Activated CD4-positive, alpha-beta T cell treated with anti-CD3 and anti-CD28 coated beads for 4 hours (primary cell): ENCODE measurements at regions not wholly inside any gene's neighbourhood (a gene's known extent, or its start where the extent isn't known, plus 50 kb on each side); places are given as distances from the start of the nearest gene placed in this dataset.

ENCODE experiments used
- DNase-seq, 2 donors: peaks; one replicate each; pipeline ENCODE4 v3.0.0-alpha.2; 2020

DNA sequence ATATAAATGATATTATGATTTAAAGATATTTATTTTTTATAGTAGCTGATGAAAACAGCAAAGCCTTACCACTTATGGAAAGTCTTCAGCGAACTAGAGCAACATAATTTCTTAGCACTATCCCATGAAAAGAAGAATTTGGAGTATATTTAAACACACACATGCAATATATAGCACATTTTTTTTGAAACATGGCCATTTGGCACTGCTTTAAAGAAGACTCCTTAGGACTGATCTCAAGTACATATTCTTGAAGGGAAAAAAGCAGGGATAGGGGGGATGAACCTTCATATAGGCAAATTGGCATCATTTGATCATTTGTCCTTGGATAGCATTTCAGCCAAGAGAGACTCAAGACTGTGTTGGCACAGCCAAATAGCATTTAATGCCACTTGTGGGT, 193.3 kb downstream of the ANKRD50 start:
- no peak for DNase-seq

DNA sequence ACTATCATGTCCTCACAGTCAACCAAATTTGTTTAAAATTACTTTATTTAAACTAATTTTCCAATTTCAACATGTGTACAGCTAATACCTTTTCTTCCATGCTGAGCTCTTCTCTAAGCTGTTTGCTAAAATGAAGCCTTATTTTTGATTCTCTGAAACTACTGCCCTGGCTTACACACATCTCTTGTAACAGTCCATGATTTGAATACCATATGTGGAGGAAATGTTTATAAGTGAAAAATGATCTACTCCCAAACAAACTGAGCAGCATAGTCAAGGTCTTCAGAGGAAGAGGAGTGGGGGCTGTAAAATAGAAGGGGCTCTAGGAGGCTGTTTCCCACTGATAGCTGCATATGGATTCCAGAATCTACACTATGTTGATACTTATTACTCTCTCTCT, 188.7 kb downstream of the ANKRD50 start:
- DNase-seq = no peak

DNA sequence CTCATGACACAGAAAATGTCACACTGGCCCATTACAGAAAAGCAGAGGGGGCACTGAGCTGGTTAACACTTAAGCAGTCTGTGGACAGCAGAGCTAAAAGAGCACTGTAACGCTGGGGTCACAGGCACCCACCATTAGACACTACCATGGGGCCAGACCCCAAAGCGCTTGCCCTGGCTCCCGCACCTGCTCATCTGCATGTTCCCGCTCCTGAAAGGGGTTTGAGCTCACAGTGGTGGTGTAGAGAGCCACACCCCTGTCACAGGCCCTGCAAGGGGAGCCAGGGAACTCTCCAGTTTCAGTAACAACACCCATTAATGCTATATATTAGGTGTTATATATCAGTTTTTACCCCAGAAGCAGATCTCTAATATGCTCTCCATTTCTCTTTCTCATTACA, 187.0 kb downstream of the ANKRD50 start:
- DNase-seq = no peak

DNA sequence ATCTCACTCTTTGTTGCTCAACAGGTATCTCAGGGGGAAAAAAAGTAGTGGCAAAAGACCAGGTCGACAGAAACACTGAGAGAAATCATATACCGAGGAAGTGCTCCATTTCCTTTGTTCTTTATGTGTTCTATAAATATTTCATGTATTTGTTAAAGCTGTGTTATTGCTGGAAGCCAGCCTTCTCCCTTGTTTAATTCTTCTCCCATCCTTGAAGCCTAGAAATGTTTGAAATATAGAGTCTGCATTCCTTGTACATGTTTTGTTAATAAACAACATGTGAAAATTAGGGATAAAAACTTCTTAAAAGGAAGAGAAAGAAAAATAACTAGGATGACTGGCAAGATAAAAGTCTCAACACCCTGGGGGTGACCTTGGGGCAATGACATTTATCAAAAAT, 186.2 kb downstream of the ANKRD50 start:
- DNase-seq = no peak

DNA sequence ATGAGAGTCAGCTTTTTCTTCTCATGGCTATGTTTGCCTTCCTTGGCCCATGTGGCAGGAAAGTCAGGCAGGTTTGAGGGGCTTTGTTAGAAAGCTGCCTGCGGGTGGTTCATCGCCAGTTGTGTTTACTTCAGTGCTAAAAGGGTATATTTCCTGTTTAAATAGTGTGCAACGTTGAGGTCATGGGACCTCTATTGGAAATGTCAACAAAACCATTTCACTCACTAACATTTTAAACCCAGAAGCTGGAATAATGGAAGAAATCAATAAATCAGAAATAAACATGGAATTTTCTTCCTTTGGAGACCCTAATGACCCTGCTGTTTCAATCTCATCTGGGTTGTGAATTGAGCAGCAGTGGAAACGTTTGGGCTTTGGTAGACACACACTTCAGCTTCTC, 185.8 kb downstream of the ANKRD50 start:
- DNase-seq = no peak

DNA sequence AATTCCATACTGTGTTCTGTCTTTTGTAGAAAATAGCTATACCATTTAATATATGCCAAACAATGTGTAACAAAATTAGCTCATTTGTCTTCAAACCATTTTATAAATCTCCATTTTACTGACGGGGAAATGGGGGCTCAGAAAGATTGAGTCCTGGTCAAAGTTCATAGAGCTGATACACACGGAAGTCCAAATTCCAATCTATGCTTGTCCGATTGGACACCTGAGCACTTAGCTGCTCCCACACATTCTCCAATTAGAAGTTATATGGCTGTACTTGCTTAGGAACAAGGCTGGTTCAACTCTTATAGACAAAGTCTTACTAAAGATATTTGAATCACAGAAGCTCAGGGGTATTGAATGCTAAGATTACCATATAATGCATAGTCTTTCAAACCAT, 185.2 kb downstream of the ANKRD50 start:
- DNase-seq = no peak

DNA sequence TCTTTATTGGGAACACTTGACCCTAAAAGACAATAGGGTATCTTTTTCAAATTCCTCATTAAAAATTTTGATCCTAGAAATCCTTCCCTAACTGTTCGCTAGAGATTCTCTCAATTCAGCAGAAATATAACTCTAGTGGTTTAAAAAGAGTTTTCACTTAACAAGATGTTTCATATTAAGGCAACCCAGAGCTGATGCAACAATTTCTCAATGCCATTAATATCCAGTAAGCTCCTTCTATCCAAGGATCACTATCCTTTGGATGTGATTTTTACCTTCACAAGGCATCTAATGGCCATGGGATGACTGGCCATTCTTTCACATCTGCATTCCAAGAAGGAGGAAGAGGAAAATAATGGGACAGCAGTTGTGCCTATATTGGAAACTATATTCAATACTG, 183.4 kb downstream of the ANKRD50 start:
- DNase-seq = no peak

DNA sequence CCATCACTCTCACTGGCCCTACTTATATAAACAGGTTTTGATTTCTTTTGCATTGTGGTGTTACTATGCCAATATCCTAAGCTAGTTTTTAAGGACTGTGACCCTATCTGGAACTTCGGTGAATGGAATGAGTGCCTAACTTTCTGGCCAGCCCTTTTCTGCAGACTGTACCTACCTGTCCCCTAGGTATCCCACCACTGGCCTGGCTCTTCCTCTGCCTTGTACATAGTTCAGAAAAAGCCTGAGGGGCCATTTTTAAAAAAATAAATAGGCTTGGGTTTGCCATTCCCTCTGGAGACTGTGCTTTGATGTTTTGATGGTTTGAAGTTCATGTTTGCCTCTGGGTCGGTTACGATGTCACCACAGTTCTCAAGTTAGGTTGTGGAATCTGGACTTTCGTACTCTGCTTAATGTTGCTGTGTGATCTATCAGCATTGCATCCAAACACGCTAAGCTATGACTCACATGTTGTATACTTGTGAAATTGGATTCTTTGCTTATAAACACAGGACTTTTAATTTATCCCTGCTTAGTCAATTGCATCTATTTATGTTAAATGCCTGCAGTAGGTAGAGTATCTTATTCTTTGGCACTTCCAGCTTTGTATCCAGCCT, 182.0 kb downstream of the ANKRD50 start:
- DNase-seq = no peak

DNA sequence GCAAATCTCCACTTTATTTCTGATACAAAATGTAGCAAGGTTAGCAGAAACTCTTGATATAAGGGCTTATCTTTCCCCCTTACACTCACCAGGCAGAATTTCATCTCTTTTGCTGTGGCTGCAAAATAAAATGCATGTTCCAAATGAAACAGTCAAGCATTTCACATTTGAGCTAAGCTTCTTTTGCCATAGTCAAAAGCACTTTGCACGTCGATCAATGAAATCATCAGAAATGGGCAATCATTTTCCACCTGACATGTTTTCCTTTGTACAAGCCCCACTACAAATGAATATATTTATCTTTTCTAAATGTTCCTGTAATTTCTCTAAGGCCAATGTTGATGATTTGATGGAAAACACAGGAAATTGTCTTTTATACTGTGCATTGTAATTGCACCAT, 178.4 kb downstream of the ANKRD50 start:
- DNase-seq = no peak

DNA sequence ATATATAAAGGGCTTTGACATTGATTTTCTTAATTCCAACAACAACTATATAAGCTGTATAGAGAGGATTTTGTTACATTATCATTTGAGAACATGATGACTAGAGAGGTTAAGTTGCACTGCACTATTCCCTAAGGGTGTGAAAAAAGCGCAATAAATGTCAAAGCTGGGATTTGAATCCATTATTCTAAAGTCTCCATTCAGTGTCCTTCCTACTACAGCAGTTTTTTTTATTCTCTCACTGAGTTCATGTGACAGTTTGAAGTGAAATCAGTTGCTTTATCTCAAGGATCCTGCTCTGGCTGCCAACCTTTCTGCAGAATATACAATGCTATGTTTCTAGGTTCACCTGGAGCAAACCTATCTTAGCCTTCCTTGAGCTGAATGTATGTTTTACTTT, 177.5 kb downstream of the ANKRD50 start:
- no peak for DNase-seq

DNA sequence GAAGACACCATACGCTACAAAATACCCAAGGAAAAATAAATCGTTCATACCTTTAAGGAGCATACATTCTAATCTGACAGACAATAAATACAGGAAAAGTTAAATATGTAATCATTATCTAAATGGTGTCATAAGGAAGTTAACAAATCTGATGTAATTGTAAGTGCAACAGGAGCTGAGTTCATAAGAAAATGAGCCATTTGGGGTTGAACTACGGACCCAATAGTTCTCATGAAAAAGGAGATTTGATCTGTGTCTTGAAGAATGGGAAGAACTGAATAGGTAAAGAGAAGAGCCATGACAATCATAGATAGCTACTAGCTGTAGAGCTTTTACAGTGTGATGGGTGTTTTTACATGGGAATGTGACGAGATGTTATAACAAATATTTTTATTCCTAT, 175.6 kb downstream of the ANKRD50 start:
- DNase-seq = no peak

DNA sequence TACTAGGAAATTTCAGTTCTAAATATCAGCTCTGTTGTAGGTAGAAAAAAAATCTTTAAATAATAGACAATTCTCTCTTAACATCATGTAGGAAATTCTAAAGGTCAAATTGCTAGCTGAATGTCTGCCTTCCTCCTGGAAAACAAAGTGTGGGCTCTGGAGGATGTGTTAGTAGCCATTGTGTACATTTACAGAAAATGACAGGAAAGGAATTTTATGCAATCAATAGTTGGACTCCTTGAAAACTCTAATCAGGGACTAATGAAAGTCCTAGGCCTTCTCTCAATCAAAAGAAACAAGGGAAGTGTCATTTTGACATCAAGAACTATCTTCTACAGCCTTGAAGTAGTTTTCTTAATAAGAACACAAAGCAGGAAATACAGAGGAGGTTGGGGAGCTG, 174.6 kb downstream of the ANKRD50 start:
- DNase-seq = no peak

DNA sequence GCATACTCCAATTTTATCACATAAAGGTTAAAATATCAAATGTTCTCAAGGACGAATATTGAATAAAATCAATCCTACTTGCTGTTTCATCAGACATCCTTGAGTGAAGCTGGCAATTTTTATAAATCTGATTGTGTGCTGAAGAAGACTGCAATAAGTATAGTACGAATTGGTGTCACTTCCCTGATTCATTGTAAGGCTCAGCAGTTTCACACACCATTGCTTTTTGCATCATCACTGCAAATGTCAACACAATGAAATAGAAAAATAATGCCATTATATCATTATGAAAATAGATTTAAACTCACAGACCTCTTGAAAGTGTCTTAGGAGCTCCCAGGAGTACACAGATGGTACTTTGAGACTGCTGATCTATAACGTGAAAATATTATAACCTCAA, 172.5 kb downstream of the ANKRD50 start:
- no peak for DNase-seq

DNA sequence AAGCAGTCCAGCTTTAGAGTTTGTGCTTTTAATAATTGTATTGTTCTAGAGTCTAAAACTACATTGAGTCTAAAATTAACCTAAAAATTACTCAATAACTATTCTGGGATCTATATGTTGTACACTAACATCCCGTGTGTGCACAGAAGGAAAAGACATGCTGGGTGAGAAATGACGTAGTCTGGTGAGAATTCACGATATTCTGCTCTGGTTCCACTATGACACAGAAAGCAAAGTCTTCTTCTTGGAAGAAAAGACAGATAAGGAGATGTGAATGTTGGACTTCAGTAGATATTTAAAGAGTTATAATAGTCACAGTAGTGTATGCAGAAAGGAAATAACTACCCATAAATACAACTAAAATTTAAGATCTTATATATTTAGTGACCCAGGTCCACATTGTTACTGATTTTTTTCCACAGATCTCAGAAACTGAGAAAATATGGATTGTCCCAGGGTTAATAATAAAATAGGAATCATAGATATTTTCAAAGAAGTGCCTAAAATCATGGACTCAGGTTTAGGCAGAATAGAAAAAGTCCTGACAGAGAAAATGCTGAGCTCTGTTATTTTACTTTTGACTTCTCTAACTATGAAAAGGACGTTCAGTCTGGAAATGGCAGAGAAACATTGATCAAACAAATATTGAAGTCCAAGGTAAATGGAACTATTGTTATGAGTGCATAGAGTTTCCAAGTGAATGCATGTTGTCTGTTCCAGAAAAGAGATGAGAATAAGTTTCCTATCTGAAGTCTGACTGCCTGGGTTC, 170.7 kb downstream of the ANKRD50 start:
- DNase-seq = no peak

DNA sequence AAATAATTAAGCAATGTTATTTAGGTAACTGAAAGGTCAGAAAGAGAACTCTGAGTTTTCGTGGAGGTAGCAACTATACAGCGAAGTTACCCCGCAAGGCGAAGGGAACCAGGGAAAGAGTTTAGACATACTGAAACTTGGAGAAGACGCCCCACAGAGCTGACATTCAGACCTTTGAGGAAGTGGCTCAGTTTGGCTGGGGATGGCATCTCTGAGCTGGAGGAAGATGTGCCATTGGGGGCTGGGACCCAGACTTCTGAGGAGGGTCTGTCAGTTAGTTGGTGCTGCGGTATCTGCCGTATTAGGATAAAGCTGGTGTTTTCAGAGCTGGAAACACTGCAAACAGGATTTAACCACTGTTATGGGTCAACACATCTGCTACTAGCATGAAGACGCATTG, 156.6 kb downstream of the ANKRD50 start:
- DNase-seq = no peak

DNA sequence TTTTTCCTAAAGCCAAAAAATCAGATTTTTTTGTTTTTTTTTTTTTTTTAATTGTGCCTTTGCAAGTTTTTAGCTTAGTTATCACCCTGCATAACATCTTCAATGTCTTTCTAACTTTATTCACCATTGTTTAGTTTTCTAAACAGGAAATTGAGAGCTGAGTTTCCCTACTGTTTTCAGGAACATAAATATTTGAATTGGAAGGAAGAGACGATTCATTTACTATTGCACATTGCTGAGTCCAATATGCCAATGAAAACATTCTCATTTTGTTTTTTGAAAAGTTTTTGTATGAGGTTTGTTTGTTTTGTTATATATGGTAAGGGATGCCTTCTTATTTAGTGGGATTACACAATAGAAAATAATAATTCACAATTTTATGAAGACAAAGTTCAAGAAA, 148.4 kb downstream of the ANKRD50 start:
- DNase-seq = no peak

DNA sequence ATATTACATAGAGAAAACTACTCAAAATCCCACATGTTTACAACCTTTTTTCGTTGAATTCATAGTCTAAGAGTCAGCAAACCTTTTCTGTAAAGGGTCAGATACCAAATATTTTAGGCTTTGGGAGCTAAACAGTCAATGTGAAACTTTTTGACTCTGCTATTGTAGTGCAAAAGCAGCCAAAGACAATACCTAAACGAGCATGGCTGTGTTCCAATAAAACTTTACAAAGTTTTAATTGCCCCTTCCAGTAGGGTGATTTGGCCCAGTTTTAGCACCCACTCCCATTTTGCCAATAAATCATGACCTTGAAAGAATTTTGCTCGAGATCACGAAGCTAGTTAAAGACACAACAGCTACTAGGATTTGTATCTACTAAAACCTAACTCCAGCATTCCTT, 147.2 kb downstream of the ANKRD50 start:
- DNase-seq = no peak

DNA sequence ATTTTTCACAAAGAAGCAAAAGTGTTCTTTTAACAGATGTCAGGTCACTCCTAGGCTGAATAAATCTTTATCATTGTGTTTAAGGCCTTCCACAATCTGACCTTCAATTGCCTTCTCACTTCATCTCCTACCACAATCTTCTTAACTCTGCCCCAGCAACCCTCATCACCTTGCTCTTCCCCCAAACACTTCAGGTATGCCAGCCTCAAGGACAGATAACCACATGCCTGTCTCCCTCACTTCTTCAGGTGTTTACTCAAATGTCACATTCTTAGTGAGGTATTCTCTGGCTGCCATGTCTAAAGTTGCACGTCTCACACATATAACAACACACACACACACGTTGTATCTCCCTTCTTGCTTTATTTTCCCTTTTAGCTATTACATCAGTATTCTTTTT, 146.5 kb downstream of the ANKRD50 start:
- DNase-seq = no peak

DNA sequence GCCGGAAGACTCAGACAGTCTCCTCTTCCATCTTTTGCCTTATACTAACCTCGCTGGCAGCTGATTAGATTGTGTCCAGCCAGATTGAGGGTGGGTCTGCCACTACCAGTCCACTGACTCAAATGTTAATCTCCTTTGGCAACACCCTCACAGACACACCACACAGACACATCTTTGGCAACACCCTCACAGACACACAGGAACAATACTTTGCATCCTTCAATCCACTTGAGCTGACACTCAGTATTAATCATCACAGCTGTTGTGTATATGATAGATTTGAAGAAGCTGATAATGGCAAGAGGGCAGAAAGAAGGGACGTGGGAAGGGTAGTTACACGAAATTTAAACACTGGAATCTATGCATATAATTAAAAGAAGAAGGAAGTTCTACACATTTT, 139.5 kb downstream of the ANKRD50 start:
- DNase-seq = no peak

DNA sequence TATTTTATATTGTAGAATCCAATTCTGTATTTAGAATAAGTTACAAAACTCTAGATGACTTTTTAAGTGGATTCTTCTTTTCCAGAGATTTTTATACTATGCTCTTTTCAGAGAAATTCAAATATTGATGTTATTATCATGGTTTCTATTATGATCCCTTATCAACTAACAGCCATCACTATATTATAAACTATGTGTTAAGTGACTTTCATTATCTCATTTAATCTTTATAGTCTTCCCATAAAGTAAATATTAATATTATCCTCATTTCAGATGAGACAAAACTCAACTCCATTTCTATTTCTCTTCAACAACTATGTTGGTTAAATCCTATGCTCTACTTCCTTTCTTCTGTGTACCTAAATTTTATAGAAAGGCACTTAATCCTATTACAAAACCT, 132.6 kb downstream of the ANKRD50 start:
- DNase-seq = no peak

DNA sequence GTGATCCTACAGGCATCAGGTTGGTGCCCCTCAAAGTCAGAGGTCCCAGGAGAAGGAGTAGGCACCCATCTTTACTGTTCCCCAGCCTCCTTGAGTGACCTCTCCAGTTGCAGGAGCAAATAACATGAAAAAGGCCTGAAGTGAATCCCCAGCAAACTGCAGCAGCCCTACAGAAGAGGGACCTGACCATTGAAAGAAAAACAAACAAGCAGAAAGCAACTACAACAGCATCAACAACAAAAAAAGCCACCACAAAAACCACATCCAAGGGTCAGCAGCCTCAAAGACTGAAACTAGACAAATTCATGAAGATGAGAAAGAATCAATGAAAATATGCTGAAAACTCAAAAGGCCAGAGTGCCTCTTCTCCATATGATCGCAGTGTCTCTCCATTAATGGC, 128.7 kb downstream of the ANKRD50 start:
- DNase-seq = no peak

DNA sequence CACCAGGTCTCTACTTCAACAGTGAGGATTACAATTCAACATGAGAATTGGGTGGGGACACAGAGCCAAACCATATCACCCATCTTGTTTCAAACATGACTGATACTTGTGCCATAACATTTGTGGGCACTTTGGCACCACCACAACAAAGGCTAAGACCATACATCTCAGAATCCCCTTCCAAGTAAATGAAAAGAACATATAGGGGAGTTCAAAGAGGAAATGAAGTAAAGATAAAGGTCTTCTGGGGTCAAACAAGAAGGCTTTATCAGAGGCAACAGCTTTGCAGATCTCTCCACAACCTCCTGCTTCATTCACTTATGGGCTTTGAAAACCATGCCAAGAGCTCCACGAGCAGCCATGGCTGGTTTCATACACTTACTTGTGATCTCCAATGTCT, 122.7 kb downstream of the ANKRD50 start:
- DNase-seq = no peak

DNA sequence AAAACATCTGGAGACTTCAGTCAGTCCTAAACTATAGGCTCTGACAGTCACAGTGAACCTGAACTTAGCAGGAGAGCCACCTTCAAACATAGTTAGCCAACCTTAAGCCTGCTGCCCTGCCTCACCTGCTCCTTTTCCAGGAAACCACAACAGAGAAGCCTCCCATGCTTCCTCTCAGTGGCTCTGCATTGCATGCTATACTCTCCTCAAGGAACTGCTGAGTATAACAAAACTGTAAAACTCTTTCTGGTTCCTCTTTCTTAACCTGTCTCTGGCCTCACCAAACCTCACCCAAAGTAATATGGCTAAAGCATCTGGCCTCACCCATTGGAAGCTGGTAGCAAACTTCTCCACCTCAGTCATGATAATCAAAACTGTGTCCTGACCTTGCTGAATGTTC, 122.1 kb downstream of the ANKRD50 start:
- DNase-seq = no peak

DNA sequence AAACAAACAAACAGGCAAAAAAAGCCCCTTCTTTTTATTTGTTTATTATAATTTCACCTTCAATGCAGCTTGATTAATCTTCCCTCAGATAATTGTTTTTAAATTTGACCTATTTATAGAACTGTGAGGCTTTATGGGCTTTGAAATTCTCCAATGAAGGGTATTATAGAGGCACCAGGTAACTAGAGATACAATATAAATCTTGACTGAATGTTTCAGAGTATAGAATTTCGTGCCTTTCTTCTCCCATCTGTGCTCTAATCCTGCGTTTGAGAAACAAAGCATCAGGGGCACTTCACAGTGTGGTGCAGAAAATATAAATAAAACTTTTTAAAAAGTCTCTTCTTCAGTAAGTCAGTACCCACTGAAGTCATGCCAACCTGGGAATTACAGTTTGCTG, 120.9 kb downstream of the ANKRD50 start:
- DNase-seq = no peak

DNA sequence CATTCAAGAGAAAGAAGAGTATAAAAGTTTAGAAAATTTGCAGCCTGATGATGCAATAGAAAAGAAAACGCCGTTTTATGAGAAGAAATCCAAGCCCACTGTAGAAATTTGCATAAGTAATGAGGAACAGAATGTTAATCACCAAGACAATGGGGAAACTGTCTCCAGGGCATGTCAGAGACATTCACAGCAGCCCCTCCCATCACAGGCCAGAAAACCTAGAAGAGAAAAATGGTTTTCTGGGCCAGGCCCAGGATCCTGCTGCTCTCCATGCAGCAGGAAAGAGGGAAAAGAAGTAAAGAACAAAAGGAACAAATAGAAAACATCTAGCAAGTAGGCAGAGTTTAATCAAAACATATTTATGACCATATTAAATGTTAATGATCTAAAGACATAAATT, 119.0 kb downstream of the ANKRD50 start:
- no peak for DNase-seq
